Liver (tissue), 8 donors: ENCODE measurements at regions not wholly inside any gene's neighbourhood (a gene's known extent, or its start where the extent isn't known, plus 50 kb on each side); places are given as distances from the start of the nearest gene placed in this dataset.

Experiments
- DNase-seq: peaks from one replicate; pipeline ENCODE4 v3.0.0-alpha.2; 2017; ENCODE audit warnings: low spot score
- H3K27ac ChIP-seq, 2 donors: one replicate each; pipeline ENCODE4 v1.7.0; 2013; ENCODE audit warnings: inconsistent platforms in 2 of 2, low read length in 2 of 2, control low read depth in 1 of 2, low read depth in 1 of 2, mild to moderate bottlenecking in 1 of 2
- H3K27me3 ChIP-seq, 4 donors: one replicate each; pipeline versions ENCODE4 v1.6.1 to v1.7.0; 2013; ENCODE audit warnings: low read length in 3 of 4, inconsistent platforms in 1 of 4, mild to moderate bottlenecking in 1 of 4, moderate library complexity in 1 of 4; ENCODE audit not compliant: control insufficient read depth in 4 of 4, insufficient read depth in 4 of 4
- H3K36me3 ChIP-seq, 4 donors: one replicate each; pipeline versions ENCODE4 v1.6.1 to v1.7.0; 2013; ENCODE audit warnings: low read length in 3 of 4, mild to moderate bottlenecking in 3 of 4, low read depth in 1 of 4, moderate library complexity in 1 of 4; ENCODE audit not compliant: control insufficient read depth in 4 of 4, insufficient read depth in 3 of 4
- H3K4me1 ChIP-seq, 4 donors: one replicate each; pipeline versions ENCODE4 v1.6.1 to v1.7.0; 2013; ENCODE audit warnings: low read length in 3 of 4, mild to moderate bottlenecking in 3 of 4, moderate library complexity in 1 of 4; ENCODE audit not compliant: control insufficient read depth in 4 of 4, insufficient read depth in 4 of 4
- H3K4me3 ChIP-seq, 3 donors: one replicate each; pipeline versions ENCODE4 v1.6.1 to v1.7.0; 2013; ENCODE audit warnings: low read length in 3 of 3, control low read depth in 1 of 3, low read depth in 1 of 3, mild to moderate bottlenecking in 1 of 3
- H3K9ac ChIP-seq, 2 donors: one replicate each; pipeline ENCODE4 v1.7.0; 2013; ENCODE audit warnings: low read length in 2 of 2, mild to moderate bottlenecking in 2 of 2, moderate library complexity in 2 of 2, control low read depth in 1 of 2, low read depth in 1 of 2
- H3K9me3 ChIP-seq, 4 donors: one replicate each; pipeline versions ENCODE4 v1.6.1 to v1.7.0; 2013; ENCODE audit warnings: low read length in 3 of 4; ENCODE audit not compliant: control insufficient read depth in 4 of 4
- CTCF ChIP-seq: fragments of 150-350 bp; IDR thresholded peaks from 2 replicates; pipeline ENCODE4 v1.5.1; 2017; ENCODE audit warnings: improper control_type of control experiment, low read depth, low read length; ENCODE audit not compliant: missing input control
- EGR1 ChIP-seq, 2 donors: IDR thresholded peaks; 2 replicates each; pipeline ENCODE4 v1.6.1; 2016 to 2018; ENCODE audit warnings: antibody characterized with exemption in 2 of 2, low read depth in 2 of 2
- FOXA1 ChIP-seq: IDR thresholded peaks from 2 replicates; pipeline ENCODE4 v1.6.1; 2016; ENCODE audit warnings: antibody characterized with exemption
- FOXA2 ChIP-seq: IDR thresholded peaks from 2 replicates; pipeline ENCODE4 v1.6.1; 2016; ENCODE audit warnings: antibody characterized with exemption
- GABPA ChIP-seq, 2 donors: IDR thresholded peaks in 1 of 2; conservative IDR thresholded peaks in 1 of 2; 2 replicates each; pipeline ENCODE4 v1.6.1; 2016; ENCODE audit warnings: antibody characterized with exemption in 2 of 2, mild to moderate bottlenecking in 1 of 2, moderate library complexity in 1 of 2
- HNF4A ChIP-seq, 2 donors: conservative IDR thresholded peaks; 2 replicates each; pipeline ENCODE4 v1.6.1; 2016; ENCODE audit warnings: antibody characterized with exemption in 2 of 2, mild to moderate bottlenecking in 2 of 2
- HNF4G ChIP-seq: IDR thresholded peaks from 2 replicates; pipeline ENCODE4 v1.6.1; 2016; ENCODE audit warnings: antibody characterized with exemption
- NR2F2 ChIP-seq: IDR thresholded peaks from 2 replicates; pipeline ENCODE4 v1.6.1; 2016; ENCODE audit warnings: antibody characterized with exemption
- RAD21 ChIP-seq, 2 donors: IDR thresholded peaks; 2 replicates each; pipeline ENCODE4 v1.6.1; 2016; ENCODE audit warnings: antibody characterized with exemption in 2 of 2, mild to moderate bottlenecking in 2 of 2
- RXRA ChIP-seq, 2 donors: IDR thresholded peaks; 2 replicates each; pipeline ENCODE4 v1.6.1; 2017 to 2018; ENCODE audit warnings: antibody characterized with exemption in 2 of 2, mild to moderate bottlenecking in 1 of 2
- YY1 ChIP-seq: IDR thresholded peaks from 2 replicates; pipeline ENCODE4 v1.6.1; 2016; ENCODE audit warnings: antibody characterized with exemption, mild to moderate bottlenecking
- WGBS: extraction: QIAGEN DNeasy Blood & Tissue Kit; methylation state at CpG from one replicate; pipeline ENCODE4 v1.1.7; 2013; 5-methylcytosine and 5-hydroxymethylcytosine counted together
- TF ChIP-seq, protein P1 (sequence below): IDR thresholded peaks from 2 replicates; pipeline ENCODE4 v1.6.1; 2016; ENCODE audit warnings: antibody characterized with exemption
- TF ChIP-seq, protein P2 (sequence below): IDR thresholded peaks from 2 replicates; pipeline ENCODE4 v1.6.1; 2016; ENCODE audit warnings: antibody characterized with exemption, mild to moderate bottlenecking
- TF ChIP-seq, protein P3 (sequence below): IDR thresholded peaks from 2 replicates; pipeline ENCODE4 v1.6.1; 2016; ENCODE audit warnings: antibody characterized with exemption
- TF ChIP-seq, protein P4 (sequence below): IDR thresholded peaks from 2 replicates; pipeline ENCODE4 v1.6.1; 2016; ENCODE audit warnings: antibody characterized with exemption
- donor health status: healthy.
- donor health status: healthy.
- donor health status: healthy.
- donor health status: healthy.
- donor health status: healthy.

DNA sequence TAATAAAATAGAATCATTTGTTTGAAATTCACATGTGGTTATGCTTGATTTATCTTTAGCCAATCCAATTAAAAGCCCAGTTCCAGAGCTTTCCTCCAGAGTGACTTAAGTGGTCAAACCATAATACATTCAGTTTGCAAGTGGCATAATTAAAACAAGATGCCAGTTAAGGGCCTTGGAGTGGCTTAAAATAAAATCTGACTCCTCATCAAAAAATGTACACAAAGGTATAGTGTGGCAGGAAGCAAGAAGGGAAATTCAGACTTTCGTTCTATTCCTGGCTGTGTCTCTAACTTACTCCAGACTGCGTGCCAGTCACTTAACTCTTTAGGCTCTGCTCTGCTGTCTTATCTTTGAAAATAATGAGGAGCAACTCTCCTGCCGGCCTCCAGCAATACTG is 215.9 kb upstream of the PRNP start:
- Histone ChIP-seq H3K4me1 (no peaks in the 10 kb centered on the region), H3K36me3 (no peaks in the 10 kb centered on the region), H3K27ac (no peak overlapping the region), H3K9me3 (no peaks in the 10 kb centered on the region), H3K27me3 (peaks cover 0 to 7% (median under 1%) of the 10 kb centered on the region in 4 donors), H3K4me3 (no peak overlapping the region), H3K9ac (no peak overlapping the region)
- TF ChIP-seq EGR1 (IDR thresholded peaks at IDR 0.05; ENCODE audit: low read depth in 2 of 2) = no peak
- WGBS = 43% methylated on average over 3 of the region's 3 CpGs
- no peak for DNase-seq

- H3K27me3 ChIP-seq = peaks cover 0 to 3% (median under 1%) of the 10 kb centered on the region in 4 donors
- H3K9me3 ChIP-seq = no peaks in the 10 kb centered on the region
- DNase-seq = no peak
- 59% methylated on average over 4 of the region's 4 CpGs for WGBS
- no peak overlapping the region for H3K4me3 ChIP-seq
- H3K27ac ChIP-seq = no peak overlapping the region
- H3K4me1 ChIP-seq = no peaks in the 10 kb centered on the region
- no peak for TF ChIP-seq RAD21 (IDR thresholded peaks at IDR 0.05)
- no peak for TF ChIP-seq FOXA1
- TF ChIP-seq, protein P1, sequence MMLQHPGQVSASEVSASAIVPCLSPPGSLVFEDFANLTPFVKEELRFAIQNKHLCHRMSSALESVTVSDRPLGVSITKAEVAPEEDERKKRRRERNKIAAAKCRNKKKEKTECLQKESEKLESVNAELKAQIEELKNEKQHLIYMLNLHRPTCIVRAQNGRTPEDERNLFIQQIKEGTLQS = no peak
- no peak for TF ChIP-seq NR2F2
- TF ChIP-seq EGR1 (IDR thresholded peaks at IDR 0.05; ENCODE audit: low read depth in 2 of 2) = no peak
- no peak for TF ChIP-seq GABPA (IDR thresholded peaks at IDR 0.05 in 1 of 2, conservative IDR thresholded peaks at IDR 0.05 in 1 of 2)
- no peak for TF ChIP-seq YY1
- TF ChIP-seq HNF4A (conservative IDR thresholded peaks at IDR 0.05) = no peak
- TF ChIP-seq, protein P2, sequence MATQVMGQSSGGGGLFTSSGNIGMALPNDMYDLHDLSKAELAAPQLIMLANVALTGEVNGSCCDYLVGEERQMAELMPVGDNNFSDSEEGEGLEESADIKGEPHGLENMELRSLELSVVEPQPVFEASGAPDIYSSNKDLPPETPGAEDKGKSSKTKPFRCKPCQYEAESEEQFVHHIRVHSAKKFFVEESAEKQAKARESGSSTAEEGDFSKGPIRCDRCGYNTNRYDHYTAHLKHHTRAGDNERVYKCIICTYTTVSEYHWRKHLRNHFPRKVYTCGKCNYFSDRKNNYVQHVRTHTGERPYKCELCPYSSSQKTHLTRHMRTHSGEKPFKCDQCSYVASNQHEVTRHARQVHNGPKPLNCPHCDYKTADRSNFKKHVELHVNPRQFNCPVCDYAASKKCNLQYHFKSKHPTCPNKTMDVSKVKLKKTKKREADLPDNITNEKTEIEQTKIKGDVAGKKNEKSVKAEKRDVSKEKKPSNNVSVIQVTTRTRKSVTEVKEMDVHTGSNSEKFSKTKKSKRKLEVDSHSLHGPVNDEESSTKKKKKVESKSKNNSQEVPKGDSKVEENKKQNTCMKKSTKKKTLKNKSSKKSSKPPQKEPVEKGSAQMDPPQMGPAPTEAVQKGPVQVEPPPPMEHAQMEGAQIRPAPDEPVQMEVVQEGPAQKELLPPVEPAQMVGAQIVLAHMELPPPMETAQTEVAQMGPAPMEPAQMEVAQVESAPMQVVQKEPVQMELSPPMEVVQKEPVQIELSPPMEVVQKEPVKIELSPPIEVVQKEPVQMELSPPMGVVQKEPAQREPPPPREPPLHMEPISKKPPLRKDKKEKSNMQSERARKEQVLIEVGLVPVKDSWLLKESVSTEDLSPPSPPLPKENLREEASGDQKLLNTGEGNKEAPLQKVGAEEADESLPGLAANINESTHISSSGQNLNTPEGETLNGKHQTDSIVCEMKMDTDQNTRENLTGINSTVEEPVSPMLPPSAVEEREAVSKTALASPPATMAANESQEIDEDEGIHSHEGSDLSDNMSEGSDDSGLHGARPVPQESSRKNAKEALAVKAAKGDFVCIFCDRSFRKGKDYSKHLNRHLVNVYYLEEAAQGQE = no peak
- TF ChIP-seq CTCF = no peak
- TF ChIP-seq HNF4G = no peak
- TF ChIP-seq, protein P3, sequence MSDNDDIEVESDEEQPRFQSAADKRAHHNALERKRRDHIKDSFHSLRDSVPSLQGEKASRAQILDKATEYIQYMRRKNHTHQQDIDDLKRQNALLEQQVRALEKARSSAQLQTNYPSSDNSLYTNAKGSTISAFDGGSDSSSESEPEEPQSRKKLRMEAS = no peak
- no peak for TF ChIP-seq RXRA (IDR thresholded peaks at IDR 0.05)
- H3K36me3 ChIP-seq = no peaks in the 10 kb centered on the region
- no peak overlapping the region for H3K9ac ChIP-seq
These were observed 216.3 kb upstream of the PRNP start for GRCh38 chr20:4469910-4470309.

GRCh38 chr20:4468114-4468513 is 218.1 kb upstream of the PRNP start:
- no peak overlapping the region for H3K9ac ChIP-seq
- no peak overlapping the region for H3K4me3 ChIP-seq
- H3K4me1 ChIP-seq = no peaks in the 10 kb centered on the region
- no peak overlapping the region for H3K27ac ChIP-seq
- no peaks in the 10 kb centered on the region for H3K9me3 ChIP-seq
- peaks cover 0 to 2% (median 0%) of the 10 kb centered on the region in 4 donors for H3K27me3 ChIP-seq
- DNase-seq = no peak
- H3K36me3 ChIP-seq = no peaks in the 10 kb centered on the region
- TF ChIP-seq FOXA2 = no peak
- TF ChIP-seq, protein P4, sequence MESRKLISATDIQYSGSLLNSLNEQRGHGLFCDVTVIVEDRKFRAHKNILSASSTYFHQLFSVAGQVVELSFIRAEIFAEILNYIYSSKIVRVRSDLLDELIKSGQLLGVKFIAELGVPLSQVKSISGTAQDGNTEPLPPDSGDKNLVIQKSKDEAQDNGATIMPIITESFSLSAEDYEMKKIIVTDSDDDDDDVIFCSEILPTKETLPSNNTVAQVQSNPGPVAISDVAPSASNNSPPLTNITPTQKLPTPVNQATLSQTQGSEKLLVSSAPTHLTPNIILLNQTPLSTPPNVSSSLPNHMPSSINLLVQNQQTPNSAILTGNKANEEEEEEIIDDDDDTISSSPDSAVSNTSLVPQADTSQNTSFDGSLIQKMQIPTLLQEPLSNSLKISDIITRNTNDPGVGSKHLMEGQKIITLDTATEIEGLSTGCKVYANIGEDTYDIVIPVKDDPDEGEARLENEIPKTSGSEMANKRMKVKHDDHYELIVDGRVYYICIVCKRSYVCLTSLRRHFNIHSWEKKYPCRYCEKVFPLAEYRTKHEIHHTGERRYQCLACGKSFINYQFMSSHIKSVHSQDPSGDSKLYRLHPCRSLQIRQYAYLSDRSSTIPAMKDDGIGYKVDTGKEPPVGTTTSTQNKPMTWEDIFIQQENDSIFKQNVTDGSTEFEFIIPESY = no peak
- TF ChIP-seq FOXA1 = no peak
- WGBS = 60% methylated on average over 1 of the region's 1 CpG
